ENCODE measurements at regions not wholly inside any gene's neighbourhood (a gene's known extent, or its start where the extent isn't known, plus 50 kb on each side); places are given as distances from the start of the nearest gene placed in this dataset.

DNA sequence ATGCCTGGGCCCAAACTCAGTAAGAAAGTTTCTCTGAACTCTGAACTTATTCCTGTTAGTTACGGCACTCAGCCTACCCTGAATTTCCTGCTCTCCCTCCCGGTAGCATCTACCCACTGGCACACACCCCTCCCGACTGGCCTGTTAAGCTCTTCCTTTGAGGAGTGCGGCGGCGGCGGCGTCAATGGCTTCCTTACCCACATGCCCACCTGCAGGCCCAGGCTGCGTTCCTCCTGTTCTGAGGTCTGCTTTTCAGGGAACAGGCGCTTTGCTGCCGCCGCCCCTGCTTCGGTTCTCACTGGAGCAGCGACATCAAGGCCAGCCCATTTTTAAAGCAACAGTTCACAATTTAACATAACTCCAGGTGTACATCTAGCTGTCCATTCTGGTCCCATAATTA lies 432.4 kb downstream of the DCDC2C start:
- Histone ChIP-seq H3K4me2 (ENCODE audit: low read length) (no peak overlapping the region), H3K36me3 (ENCODE audit: control insufficient read depth, low read length) (no peaks in the 10 kb centered on the region), H3K4me1 (ENCODE audit: control insufficient read depth, low read length) (peaks cover 22% of the 10 kb centered on the region), H3K4me3 (ENCODE audit: low read length) (no peak overlapping the region), H3K79me2 (ENCODE audit: control insufficient read depth, low read length) (no peaks in the 10 kb centered on the region), H3F3A (ENCODE audit: control insufficient read depth, insufficient read depth) (no peaks in the 10 kb centered on the region), H4K20me1 (ENCODE audit: control insufficient read depth, insufficient read depth, low read depth, low read length) (no peaks in the 10 kb centered on the region), H3K9me3 (ENCODE audit: control insufficient read depth, insufficient read depth, low read length) (no peaks in the 10 kb centered on the region; the same call in 1 of the 2 replicates), H3K27ac (ENCODE audit: low read depth, low read length) (no peak overlapping the region), H3K9me2 (replicated peaks; ENCODE audit: control insufficient read depth, low read length) (no peaks in the 10 kb centered on the region), H3K27me3 (ENCODE audit: control insufficient read depth, low read length) (no peaks in the 10 kb centered on the region)
- TF ChIP-seq, protein P1, sequence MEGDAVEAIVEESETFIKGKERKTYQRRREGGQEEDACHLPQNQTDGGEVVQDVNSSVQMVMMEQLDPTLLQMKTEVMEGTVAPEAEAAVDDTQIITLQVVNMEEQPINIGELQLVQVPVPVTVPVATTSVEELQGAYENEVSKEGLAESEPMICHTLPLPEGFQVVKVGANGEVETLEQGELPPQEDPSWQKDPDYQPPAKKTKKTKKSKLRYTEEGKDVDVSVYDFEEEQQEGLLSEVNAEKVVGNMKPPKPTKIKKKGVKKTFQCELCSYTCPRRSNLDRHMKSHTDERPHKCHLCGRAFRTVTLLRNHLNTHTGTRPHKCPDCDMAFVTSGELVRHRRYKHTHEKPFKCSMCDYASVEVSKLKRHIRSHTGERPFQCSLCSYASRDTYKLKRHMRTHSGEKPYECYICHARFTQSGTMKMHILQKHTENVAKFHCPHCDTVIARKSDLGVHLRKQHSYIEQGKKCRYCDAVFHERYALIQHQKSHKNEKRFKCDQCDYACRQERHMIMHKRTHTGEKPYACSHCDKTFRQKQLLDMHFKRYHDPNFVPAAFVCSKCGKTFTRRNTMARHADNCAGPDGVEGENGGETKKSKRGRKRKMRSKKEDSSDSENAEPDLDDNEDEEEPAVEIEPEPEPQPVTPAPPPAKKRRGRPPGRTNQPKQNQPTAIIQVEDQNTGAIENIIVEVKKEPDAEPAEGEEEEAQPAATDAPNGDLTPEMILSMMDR (IDR thresholded peaks at IDR 0.05; ENCODE audit: low read depth, low read length, poor library complexity, severe bottlenecking) = no peak

DNA sequence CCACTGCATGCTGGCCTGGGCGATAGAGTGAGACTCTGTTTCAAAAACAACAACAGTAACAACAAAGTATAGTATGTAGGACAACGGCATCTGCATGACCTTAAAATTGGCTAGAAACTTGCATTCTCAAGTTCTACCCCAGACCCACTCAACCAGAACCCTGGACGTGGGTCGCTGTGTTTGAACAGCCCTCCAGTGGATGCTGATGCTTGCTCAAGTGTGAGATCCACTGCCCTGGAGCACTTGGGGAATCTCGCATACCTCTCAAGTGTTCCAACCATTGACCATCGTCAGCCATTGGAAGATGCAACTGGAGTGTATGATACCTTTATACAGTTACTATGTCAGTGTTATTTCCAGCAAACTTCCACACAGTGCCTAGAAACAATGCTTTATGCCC lies 435.9 kb downstream of the DCDC2C start:
- H4K20me1 ChIP-seq (ENCODE audit: control insufficient read depth, insufficient read depth, low read depth, low read length) = no peaks in the 10 kb centered on the region

DNA sequence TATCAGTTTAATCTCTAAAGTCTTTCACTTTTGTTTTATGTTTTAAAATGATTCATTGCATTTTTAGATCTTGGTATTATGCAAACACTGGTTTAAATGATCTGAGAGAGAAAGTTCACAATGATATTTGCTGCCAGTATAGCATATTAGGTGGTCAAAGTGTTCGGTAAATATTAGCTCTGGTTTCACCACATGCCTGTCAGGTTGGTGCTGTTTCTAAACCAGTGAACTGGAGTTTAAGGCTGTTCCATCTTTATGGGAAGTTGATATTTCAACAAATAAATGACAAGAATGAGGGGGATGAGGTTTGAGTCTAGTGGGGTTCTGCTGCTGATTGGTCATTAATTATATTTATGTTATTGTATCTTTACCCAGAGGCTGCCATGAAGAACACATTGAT lies 436.4 kb downstream of the DCDC2C start:
- Histone ChIP-seq H3K9me2 (replicated peaks; ENCODE audit: control insufficient read depth, low read length) (no peaks in the 10 kb centered on the region), H3K36me3 (ENCODE audit: control insufficient read depth, low read length) (no peaks in the 10 kb centered on the region), H3F3A (ENCODE audit: control insufficient read depth, insufficient read depth) (no peaks in the 10 kb centered on the region), H3K27me3 (ENCODE audit: control insufficient read depth, low read length) (no peaks in the 10 kb centered on the region), H3K27ac (ENCODE audit: low read depth, low read length) (no peak overlapping the region), H3K4me1 (ENCODE audit: control insufficient read depth, low read length) (peaks cover 6% of the 10 kb centered on the region), H4K20me1 (ENCODE audit: control insufficient read depth, insufficient read depth, low read depth, low read length) (no peaks in the 10 kb centered on the region), H3K4me2 (ENCODE audit: low read length) (no peak overlapping the region), H3K9me3 (ENCODE audit: control insufficient read depth, insufficient read depth, low read length) (no peaks in the 10 kb centered on the region), H3K79me2 (ENCODE audit: control insufficient read depth, low read length) (no peaks in the 10 kb centered on the region), H3K4me3 (ENCODE audit: low read length) (no peak overlapping the region)
- TF ChIP-seq, protein P1 (IDR thresholded peaks at IDR 0.05; ENCODE audit: low read depth, low read length, poor library complexity, severe bottlenecking) = no peak
- no peak for TF ChIP-seq EZH2phosphoT487 (IDR thresholded peaks at IDR 0.05; ENCODE audit: borderline replicate concordance, low read length)

More for the DNA sequence above, 435.9 kb downstream of the DCDC2C start:
- H3F3A ChIP-seq (ENCODE audit: control insufficient read depth, insufficient read depth) = no peaks in the 10 kb centered on the region
- no peak overlapping the region for H3K27ac ChIP-seq (ENCODE audit: low read depth, low read length)
- no peak overlapping the region for H3K4me2 ChIP-seq (ENCODE audit: low read length)
- H3K9me3 ChIP-seq (ENCODE audit: control insufficient read depth, insufficient read depth, low read length) = no peaks in the 10 kb centered on the region
- no peaks in the 10 kb centered on the region for H3K27me3 ChIP-seq (ENCODE audit: control insufficient read depth, low read length)
- no peak for TF ChIP-seq EZH2phosphoT487 (IDR thresholded peaks at IDR 0.05; ENCODE audit: borderline replicate concordance, low read length)
- TF ChIP-seq, protein P1 (IDR thresholded peaks at IDR 0.05; ENCODE audit: low read depth, low read length, poor library complexity, severe bottlenecking) = no peak
- peaks cover 9% of the 10 kb centered on the region for H3K4me1 ChIP-seq (ENCODE audit: control insufficient read depth, low read length)
- no peaks in the 10 kb centered on the region for H3K36me3 ChIP-seq (ENCODE audit: control insufficient read depth, low read length)
- H3K9me2 ChIP-seq (replicated peaks; ENCODE audit: control insufficient read depth, low read length) = no peaks in the 10 kb centered on the region
- H3K4me3 ChIP-seq (ENCODE audit: low read length) = no peak overlapping the region
- H3K79me2 ChIP-seq (ENCODE audit: control insufficient read depth, low read length) = no peaks in the 10 kb centered on the region
